Heart right ventricle (tissue), 16 donors: ENCODE measurements at regions not wholly inside any gene's neighbourhood (a gene's known extent, or its start where the extent isn't known, plus 50 kb on each side); places are given as distances from the start of the nearest gene placed in this dataset.

Source experiments
- ATAC-seq, 8 donors: fragments of 200-7000 bp; cut with Tn5 transposase; one replicate each; pipeline ENCODE4 v1.9.1; 2020; ENCODE audit warnings: mild to moderate bottlenecking in 8 of 8, moderate library complexity in 8 of 8, moderate number of reproducible peaks in 1 of 8
- DNase-seq, 2 donors: peaks; one replicate each; pipeline ENCODE4 v3.0.0-alpha.2; 2020
- H3K27ac ChIP-seq, 10 donors: fragments of 200-600 bp; sonication (generic) in 2 of 10; one replicate each; pipeline versions ENCODE4 v1.5.0 to v1.8.0; 2020 to 2022; ENCODE audit warnings: mild to moderate bottlenecking in 3 of 10
- H3K27me3 ChIP-seq, 7 donors: fragments of 200-600 bp; one replicate each; pipeline ENCODE4 v1.8.0; 2021 to 2022; ENCODE audit warnings: mild to moderate bottlenecking in 2 of 7
- H3K36me3 ChIP-seq, 9 donors: fragments of 200-600 bp; sonication (generic) in 1 of 9; one replicate each; pipeline versions ENCODE4 v1.5.0 to v1.8.0; 2020 to 2022; ENCODE audit warnings: mild to moderate bottlenecking in 2 of 9
- H3K4me1 ChIP-seq, 9 donors: fragments of 200-600 bp; sonication (generic) in 1 of 9; one replicate each; pipeline versions ENCODE4 v1.5.0 to v1.8.0; 2020 to 2022; ENCODE audit warnings: mild to moderate bottlenecking in 4 of 9
- H3K4me3 ChIP-seq, 10 donors: fragments of 200-600 bp; sonication (generic) in 2 of 10; one replicate each; pipeline versions ENCODE4 v1.5.0 to v1.8.0; 2020 to 2022; ENCODE audit warnings: mild to moderate bottlenecking in 7 of 10, moderate library complexity in 2 of 10
- H3K9me3 ChIP-seq, 11 donors: fragments of 200-600 bp in 10 of 11; sonication (generic) in 2 of 11; one replicate each; pipeline versions ENCODE4 v1.5.0 to v1.8.0; 2013 to 2022; ENCODE audit warnings: mild to moderate bottlenecking in 2 of 11, control low read depth in 1 of 11, moderate library complexity in 1 of 11
- WGBS, 2 donors: extraction: QIAGEN DNeasy Blood & Tissue Kit; methylation state at CpG; one replicate each; pipeline ENCODE4 v1.1.7; 2013; ENCODE audit warnings: inconsistent platforms in 1 of 2; 5-methylcytosine and 5-hydroxymethylcytosine counted together
- intact Hi-C, 10 donors: fragments of 100-400 bp; cut with DNase I; formaldehyde crosslinking; loops; one replicate each; pipeline versions ENCODE4 v1.11.1 to v1.14.2; 2022
- TF ChIP-seq, protein P1 (sequence below), 9 donors: fragments of 200-600 bp; sonication (generic) in 2 of 9; IDR thresholded peaks; one replicate each; pipeline versions ENCODE4 v1.5.0 to v1.8.0; 2021 to 2022; ENCODE audit warnings: antibody characterized with exemption in 9 of 9, mild to moderate bottlenecking in 5 of 9, moderate library complexity in 1 of 9
- donor health status: Arrhythmogenic right ventricular cardiomyopathy.
- donor health status: ischemic (EF 13 %, LVEDD 7.1; RV severe dilation, severe dysfunction).
- donor health status: healthy with polysubstance abuse.
- donor health status: DM: no; HTN: yes; CAD: no.
- donor health status: DM: no; HTN: no; CAD: no.
- donor health status: ischemic (EF 25% LVEDD 6.9; RV normal size, moderate dysfunction).
- donor health status: ischemic (EF 25% LVEDD 5.7; RV mildly dilated, moderate dysfunction).
- donor health status: healthy.
- donor health status: DM: yes; HTN: yes; CAD: no.
- donor health status: Ischemic cardiomyopathy.
- donor health status: ischemic (EF 35%, LVEDD 5.7; RV mildly dilated, moderate dysfunction).
- donor health status: nonischemic (EF 11% LVEDD 7.7; RV severe dilation, severe dysfunction).
- donor health status: DM: yes; HTN: yes; CAD: no.
- donor health status: PGD.
- donor health status: ischemic (EF 29% LVEDD 5.4; RV normal size, mild dysfunction).
- donor health status: nonischemic (EF 23%, LVEDD 6.1; RV moderate dilation, normal function).

DNA sequence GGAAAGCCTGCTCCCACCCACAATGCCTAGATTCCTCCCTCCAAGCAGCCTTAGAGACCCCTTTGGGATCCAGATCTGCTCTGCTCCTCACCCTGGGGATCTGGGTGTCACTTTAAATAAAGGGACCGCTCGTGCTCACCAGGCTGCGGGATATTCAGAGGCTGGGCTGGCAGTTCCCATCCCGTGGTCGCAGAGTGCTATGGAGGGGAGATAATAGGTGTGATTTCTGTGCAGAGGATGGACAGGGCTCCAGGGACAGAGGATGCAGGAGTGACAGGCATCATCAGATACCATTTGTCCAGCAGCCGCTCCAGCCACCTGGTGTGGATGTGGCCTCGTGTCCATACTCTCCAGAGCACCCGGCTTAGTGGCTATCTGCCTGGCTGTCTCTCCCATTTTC is 415.9 kb upstream of the SULF2 start:
- no peak overlapping the region for H3K27ac ChIP-seq
- 69 to 75% methylated on average over 8 of the region's 8 CpGs for WGBS, 2 donors
- ATAC-seq (no peak), DNase-seq (no peak)
- no peaks in the 10 kb centered on the region for H3K36me3 ChIP-seq
- intact Hi-C loops = no loop called here
- no peaks in the 10 kb centered on the region for H3K9me3 ChIP-seq
- TF ChIP-seq, protein P1, sequence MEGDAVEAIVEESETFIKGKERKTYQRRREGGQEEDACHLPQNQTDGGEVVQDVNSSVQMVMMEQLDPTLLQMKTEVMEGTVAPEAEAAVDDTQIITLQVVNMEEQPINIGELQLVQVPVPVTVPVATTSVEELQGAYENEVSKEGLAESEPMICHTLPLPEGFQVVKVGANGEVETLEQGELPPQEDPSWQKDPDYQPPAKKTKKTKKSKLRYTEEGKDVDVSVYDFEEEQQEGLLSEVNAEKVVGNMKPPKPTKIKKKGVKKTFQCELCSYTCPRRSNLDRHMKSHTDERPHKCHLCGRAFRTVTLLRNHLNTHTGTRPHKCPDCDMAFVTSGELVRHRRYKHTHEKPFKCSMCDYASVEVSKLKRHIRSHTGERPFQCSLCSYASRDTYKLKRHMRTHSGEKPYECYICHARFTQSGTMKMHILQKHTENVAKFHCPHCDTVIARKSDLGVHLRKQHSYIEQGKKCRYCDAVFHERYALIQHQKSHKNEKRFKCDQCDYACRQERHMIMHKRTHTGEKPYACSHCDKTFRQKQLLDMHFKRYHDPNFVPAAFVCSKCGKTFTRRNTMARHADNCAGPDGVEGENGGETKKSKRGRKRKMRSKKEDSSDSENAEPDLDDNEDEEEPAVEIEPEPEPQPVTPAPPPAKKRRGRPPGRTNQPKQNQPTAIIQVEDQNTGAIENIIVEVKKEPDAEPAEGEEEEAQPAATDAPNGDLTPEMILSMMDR (IDR thresholded peaks at IDR 0.05) = no peak
- H3K27me3 ChIP-seq = peaks cover 0 to 26% (median 11%) of the 10 kb centered on the region in 7 donors
- H3K4me1 ChIP-seq = no peaks in the 10 kb centered on the region
- H3K4me3 ChIP-seq = no peak overlapping the region

DNA sequence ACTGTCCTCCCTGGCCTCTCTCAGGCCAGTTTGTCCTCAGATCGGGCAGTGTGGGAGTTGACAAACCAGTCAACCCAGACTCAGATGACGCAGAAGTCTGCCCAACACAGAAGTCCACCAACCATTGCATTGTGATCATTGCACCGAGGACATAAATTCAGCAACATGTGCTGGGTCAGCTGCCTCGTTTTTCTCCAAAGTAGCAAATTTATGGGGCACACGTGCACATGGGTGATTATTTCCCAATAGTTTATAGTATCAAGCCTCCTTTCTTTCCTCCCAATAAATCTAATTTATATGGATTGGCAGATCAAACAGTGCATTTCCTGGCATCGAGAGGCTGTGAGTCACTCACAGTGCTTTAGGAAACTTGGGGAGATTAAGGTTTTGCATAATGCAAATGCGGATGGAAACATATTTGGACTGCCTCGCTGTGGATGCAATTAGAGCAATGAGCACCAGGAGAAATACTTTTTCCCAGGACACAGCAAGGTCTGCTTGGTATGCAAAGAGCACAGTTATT is 413.7 kb upstream of the SULF2 start:
- no peaks in the 10 kb centered on the region for H3K4me1 ChIP-seq
- WGBS, 2 donors = 86% methylated on average over 8 of the region's 8 CpGs
- H3K9me3 ChIP-seq = no peaks in the 10 kb centered on the region
- ATAC-seq (no peak), DNase-seq (no peak)
- intact Hi-C loops = no loop called here
- H3K36me3 ChIP-seq = no peaks in the 10 kb centered on the region
- no peak overlapping the region for H3K4me3 ChIP-seq
- no peak overlapping the region for H3K27ac ChIP-seq
- TF ChIP-seq, protein P1 (IDR thresholded peaks at IDR 0.05) = no peak
- peaks cover 0 to 26% (median 11%) of the 10 kb centered on the region in 7 donors for H3K27me3 ChIP-seq

DNA sequence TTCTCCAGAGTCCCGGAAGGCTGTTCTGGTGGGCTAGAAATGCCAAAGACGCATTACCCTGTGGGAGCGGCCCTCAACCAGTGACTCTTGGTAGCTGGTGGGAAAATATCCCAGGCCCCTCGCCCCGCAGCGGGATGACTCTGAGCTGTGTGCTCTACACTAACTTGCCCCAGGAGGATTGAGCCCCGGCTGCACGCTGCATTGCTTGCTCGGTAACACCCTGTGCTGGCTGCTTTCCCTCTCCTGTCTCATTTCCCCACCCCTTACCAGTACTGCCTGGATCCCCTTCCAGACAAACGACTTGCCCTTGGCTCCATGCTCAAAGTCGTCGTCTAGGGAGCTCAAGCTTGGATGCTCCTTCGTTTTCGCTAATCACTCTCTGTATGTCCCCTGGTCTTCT is 411.8 kb upstream of the SULF2 start:
- Histone ChIP-seq H3K4me3 (no peak overlapping the region), H3K36me3 (no peaks in the 10 kb centered on the region), H3K9me3 (no peaks in the 10 kb centered on the region), H3K4me1 (no peaks in the 10 kb centered on the region), H3K27ac (no peak overlapping the region), H3K27me3 (peaks cover 0 to 26% (median 11%) of the 10 kb centered on the region in 7 donors)
- intact Hi-C loops = no loop called here
- TF ChIP-seq, protein P1 (IDR thresholded peaks at IDR 0.05) = no peak
- DNase-seq (no peak), ATAC-seq (no peak)
- 60 to 66% methylated on average over 14 of the region's 14 CpGs for WGBS, 2 donors

DNA sequence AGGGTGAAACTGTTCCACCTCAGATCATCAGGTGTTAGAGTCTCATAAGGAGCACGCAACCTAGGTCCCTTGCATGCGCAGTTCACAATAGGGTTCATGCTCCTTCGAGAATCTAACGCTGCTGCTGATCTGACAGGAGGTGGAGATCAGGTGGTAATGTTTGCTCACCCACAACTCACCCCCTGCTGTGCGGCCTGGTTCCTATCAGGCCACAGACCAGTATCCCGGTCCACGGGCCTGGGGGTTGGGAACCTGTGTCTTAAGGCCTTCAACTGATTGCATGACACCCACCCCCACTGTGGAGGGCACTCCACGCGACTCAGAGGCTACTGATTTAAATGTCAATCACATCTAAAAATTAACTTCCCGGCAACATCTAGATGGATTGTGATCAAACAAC is 411.2 kb upstream of the SULF2 start:
- H3K4me3 ChIP-seq = no peak overlapping the region
- intact Hi-C loops = no loop called here
- no peak overlapping the region for H3K27ac ChIP-seq
- H3K36me3 ChIP-seq = no peaks in the 10 kb centered on the region
- no peaks in the 10 kb centered on the region for H3K9me3 ChIP-seq
- H3K4me1 ChIP-seq = no peaks in the 10 kb centered on the region
- DNase-seq (no peak), ATAC-seq (no peak)
- peaks cover 0 to 23% (median 11%) of the 10 kb centered on the region in 7 donors for H3K27me3 ChIP-seq
- WGBS, 2 donors = 69 to 75% methylated on average over 10 of the region's 10 CpGs
- TF ChIP-seq, protein P1 (IDR thresholded peaks at IDR 0.05) = no peak
